Heart left ventricle (tissue), 13 donors: ENCODE measurements at regions not wholly inside any gene's neighbourhood (a gene's known extent, or its start where the extent isn't known, plus 50 kb on each side); places are given as distances from the start of the nearest gene placed in this dataset.

ENCODE experiments used
- POLR2A ChIP-seq, 2 donors: fragments of 450-650 bp; IDR thresholded peaks; one replicate each; pipeline ENCODE4 v1.6.1; 2017; ENCODE audit warnings: antibody characterized with exemption in 2 of 2, mild to moderate bottlenecking in 2 of 2, moderate library complexity in 2 of 2
- TF ChIP-seq, protein P1 (sequence below), 12 donors: fragments of 200-600 bp; sonication (generic) in 4 of 12; IDR thresholded peaks; one replicate each; pipeline versions ENCODE4 v1.5.0 to v1.8.0; 2018 to 2022; ENCODE audit warnings: antibody characterized with exemption in 12 of 12, mild to moderate bottlenecking in 5 of 12
- donor health status: ischemic (EF 13 %, LVEDD 7.1; RV severe dilation, severe dysfunction).
- donor health status: DM: no; HTN: yes; CAD: no.
- donor health status: DM: no; HTN: no; CAD: no.
- donor health status: ischemic (EF 25% LVEDD 6.9; RV normal size, moderate dysfunction).
- donor health status: ischemic (EF 25% LVEDD 5.7; RV mildly dilated, moderate dysfunction).
- donor health status: ischemic (EF 35%, LVEDD 5.7; RV mildly dilated, moderate dysfunction).
- donor health status: nonischemic (EF 11% LVEDD 7.7; RV severe dilation, severe dysfunction).
- donor health status: DM: yes; HTN: yes; CAD: no.
- donor health status: PGD.
- donor health status: ischemic (EF 29% LVEDD 5.4; RV normal size, mild dysfunction).
- donor health status: nonischemic (EF 23%, LVEDD 6.1; RV moderate dilation, normal function).

DNA sequence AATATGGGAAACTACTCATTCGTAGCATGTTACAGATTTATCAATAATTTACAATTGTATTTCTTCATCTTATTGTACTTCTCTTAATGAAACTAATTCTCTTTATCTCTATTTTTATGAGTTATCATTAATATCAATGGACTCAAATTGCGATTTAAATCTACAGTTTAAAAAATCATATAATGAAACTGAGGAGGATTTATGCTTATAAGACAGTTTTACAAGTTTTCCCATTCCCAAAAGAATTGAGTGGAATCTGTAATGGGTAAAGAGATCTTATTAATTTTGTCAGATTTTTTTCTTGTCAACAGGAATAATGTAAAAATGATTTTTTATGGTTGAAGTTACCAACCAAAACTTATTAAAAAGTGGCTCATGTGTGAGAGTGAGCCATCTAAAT lies 468.0 kb downstream of the METTL4 start:
- TF ChIP-seq, protein P1, sequence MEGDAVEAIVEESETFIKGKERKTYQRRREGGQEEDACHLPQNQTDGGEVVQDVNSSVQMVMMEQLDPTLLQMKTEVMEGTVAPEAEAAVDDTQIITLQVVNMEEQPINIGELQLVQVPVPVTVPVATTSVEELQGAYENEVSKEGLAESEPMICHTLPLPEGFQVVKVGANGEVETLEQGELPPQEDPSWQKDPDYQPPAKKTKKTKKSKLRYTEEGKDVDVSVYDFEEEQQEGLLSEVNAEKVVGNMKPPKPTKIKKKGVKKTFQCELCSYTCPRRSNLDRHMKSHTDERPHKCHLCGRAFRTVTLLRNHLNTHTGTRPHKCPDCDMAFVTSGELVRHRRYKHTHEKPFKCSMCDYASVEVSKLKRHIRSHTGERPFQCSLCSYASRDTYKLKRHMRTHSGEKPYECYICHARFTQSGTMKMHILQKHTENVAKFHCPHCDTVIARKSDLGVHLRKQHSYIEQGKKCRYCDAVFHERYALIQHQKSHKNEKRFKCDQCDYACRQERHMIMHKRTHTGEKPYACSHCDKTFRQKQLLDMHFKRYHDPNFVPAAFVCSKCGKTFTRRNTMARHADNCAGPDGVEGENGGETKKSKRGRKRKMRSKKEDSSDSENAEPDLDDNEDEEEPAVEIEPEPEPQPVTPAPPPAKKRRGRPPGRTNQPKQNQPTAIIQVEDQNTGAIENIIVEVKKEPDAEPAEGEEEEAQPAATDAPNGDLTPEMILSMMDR (IDR thresholded peaks at IDR 0.05): no peak
- TF ChIP-seq POLR2A (IDR thresholded peaks at IDR 0.05): no peak
